Right ventricle myocardium superior (tissue), 1 donor: ENCODE measurements at regions not wholly inside any gene's neighbourhood (a gene's known extent, or its start where the extent isn't known, plus 50 kb on each side); places are given as distances from the start of the nearest gene placed in this dataset.
"Not testable (repeated sequence)": the region's sequence is repeated elsewhere in the genome, so short reads cannot be mapped to it uniquely, and the experiment has no call there.

Source experiments
- ATAC-seq: fragments of 200-7000 bp; cut with Tn5 transposase; one replicate; pipeline ENCODE4 v1.9.1; 2020; ENCODE audit warnings: mild to moderate bottlenecking; ENCODE audit not compliant: poor library complexity
- DNase-seq: peaks from one replicate; pipeline ENCODE4 v3.0.0-alpha.2; 2020
- intact Hi-C: fragments of 100-400 bp; cut with DNase I; formaldehyde crosslinking; loops from one replicate; pipeline ENCODE4 v1.11.2; 2022
- donor health status: DM: no; HTN: yes; CAD: no; lungs with severe emphysema.

GRCh38 chr10:130921911-130922440 lies 389.5 kb downstream of the TCERG1L start:
- DNase-seq (no peak), ATAC-seq (no peak)
- intact Hi-C loops: no loop called here

- ATAC-seq (no peak), DNase-seq (no peak)
- intact Hi-C loops: no loop called here
Measured at GRCh38 chr10:130923596-130923995, 387.9 kb downstream of the TCERG1L start.

GRCh38 chr10:130924138-130924819 lies 387.2 kb downstream of the TCERG1L start:
- intact Hi-C loops: no loop called here
- no peak for ATAC-seq
- no peak for DNase-seq

GRCh38 chr10:130926442-130926841 lies 385.1 kb downstream of the TCERG1L start:
- intact Hi-C loops: no loop called here
- ATAC-seq (no peak), DNase-seq (no peak)

GRCh38 chr10:130927157-130927556 lies 384.4 kb downstream of the TCERG1L start:
- ATAC-seq (no peak), DNase-seq (no peak)
- intact Hi-C loops: no loop called here

- intact Hi-C loops: no loop called here
Measured at GRCh38 chr10:130928306-130928705, 383.2 kb downstream of the TCERG1L start.

GRCh38 chr10:130929422-130930325 lies 381.8 kb downstream of the TCERG1L start:
- DNase-seq: no peak
- no peak for ATAC-seq
- intact Hi-C loops: no loop called here

More at GRCh38 chr10:130928306-130928705, 383.2 kb downstream of the TCERG1L start:
- no peak for DNase-seq
- no peak for ATAC-seq

GRCh38 chr10:130930821-130931220 lies 380.7 kb downstream of the TCERG1L start:
- no peak for DNase-seq
- intact Hi-C loops: no loop called here
- ATAC-seq: no peak

GRCh38 chr10:130931256-130931655 lies 380.3 kb downstream of the TCERG1L start:
- ATAC-seq (no peak), DNase-seq (no peak)
- intact Hi-C loops: no loop called here

- intact Hi-C loops: no loop called here
- ATAC-seq (no peak), DNase-seq (no peak)
Measured at GRCh38 chr10:130932326-130933007, 379.1 kb downstream of the TCERG1L start.

GRCh38 chr10:130933008-130933390 lies 378.5 kb downstream of the TCERG1L start:
- ATAC-seq (no peak), DNase-seq (no peak)
- intact Hi-C loops: no loop called here

GRCh38 chr10:130934293-130935127 lies 377.0 kb downstream of the TCERG1L start:
- DNase-seq (no peak), ATAC-seq (no peak)
- intact Hi-C loops: no loop called here

- DNase-seq (no peak), ATAC-seq (peak; percentile 39)
- intact Hi-C loops: no loop called here
Measured at GRCh38 chr10:130935128-130935439, 376.4 kb downstream of the TCERG1L start.

- no peak for ATAC-seq
- DNase-seq: no peak
- intact Hi-C loops: no loop called here
Measured at GRCh38 chr10:130935897-130936550, 375.5 kb downstream of the TCERG1L start.

GRCh38 chr10:130936851-130937250 lies 374.7 kb downstream of the TCERG1L start:
- DNase-seq (no peak), ATAC-seq (no peak)
- intact Hi-C loops: no loop called here

- DNase-seq: no peak
- ATAC-seq: no peak
- intact Hi-C loops: no loop called here
Measured at GRCh38 chr10:130938051-130938450, 373.5 kb downstream of the TCERG1L start.

GRCh38 chr10:130938891-130939290 lies 372.6 kb downstream of the TCERG1L start:
- not testable (repeated sequence) for ATAC-seq, DNase-seq

GRCh38 chr10:130941886-130942285 lies 369.6 kb downstream of the TCERG1L start:
- DNase-seq (no peak), ATAC-seq (no peak)
- intact Hi-C loops: no loop called here

More at GRCh38 chr10:130938891-130939290, 372.6 kb downstream of the TCERG1L start:
- intact Hi-C loops: not testable (repeated sequence)
